GM12878 (cell line): ENCODE measurements at regions not wholly inside any gene's neighbourhood (a gene's known extent, or its start where the extent isn't known, plus 50 kb on each side); places are given as distances from the start of the nearest gene placed in this dataset.

Source experiments
- ATAC-seq: fragments of 200-7000 bp; cut with Tn5 transposase; 3 replicates; pipeline ENCODE4 v1.9.1; 2020; ENCODE audit warnings: mild to moderate bottlenecking, moderate library complexity
- BruUV-seq: library from RNA; stranded (reverse); fragments of 400-500 nt; replicated peaks from 2 replicates; lab custom pipeline; 2021; lab: Mats Ljungman, UMichigan
- CTCF ChIA-PET: fragments of 300-600 bp; sonication (Branson Sonifier 250); formaldehyde crosslinking; extraction: SDS; loops from one replicate; lab custom pipeline; 2021; ENCODE audit warnings: inconsistent platforms; lab: Yijun Ruan, JAX
- POLR2A ChIA-PET: fragments of 350-600 bp; formaldehyde crosslinking; extraction: SDS; loops from one replicate; lab custom pipeline; 2021; ENCODE audit warnings: inconsistent platforms; lab: Charles Lee
- RAD21 ChIA-PET: fragments of 300-600 bp; sonication (Branson Sonifier 250); formaldehyde crosslinking; loops from one replicate; lab custom pipeline; 2023; ENCODE audit warnings: antibody characterized with exemption; ENCODE audit not compliant: unreplicated experiment; lab: Charles Lee
- SMC1A ChIA-PET: fragments of 300-600 bp; sonication (Branson Sonifier 250); formaldehyde crosslinking; loops from one replicate; lab custom pipeline; 2023; ENCODE audit not compliant: unreplicated experiment, uncharacterized antibody; lab: Charles Lee
- DNase-seq: peaks from one replicate; pipeline ENCODE4 v3.0.0-alpha.2; 2011; ENCODE audit warnings: low read depth, low spot score
- FAIRE-seq: peaks from 3 replicates; lab custom pipeline; 2011; peaks lifted over from hg19 to GRCh38; lab: Jason Lieb, UNC
- H2AFZ ChIP-seq: 2 replicates; pipeline ENCODE4 v1.6.0; 2011; ENCODE audit warnings: low read depth, low read length, control low read depth; ENCODE audit not compliant: control insufficient read depth
- H3K27ac ChIP-seq: 2 replicates; pipeline ENCODE4 v1.5.1; 2011; ENCODE audit warnings: control low read depth; ENCODE audit not compliant: control insufficient read depth, insufficient read depth
- H3K27me3 ChIP-seq, 2 experiments: replicated peaks in 1 of 2; 2 replicates each; pipeline versions ENCODE4 v1.6.0 to v1.6.1; 2011; ENCODE audit warnings: low read length in 1 of 2; ENCODE audit not compliant: control insufficient read depth in 2 of 2, insufficient read depth in 2 of 2
- H3K36me3 ChIP-seq, 2 experiments: 2 replicates each; pipeline ENCODE4 v1.5.1; 2011; ENCODE audit warnings: low read length in 1 of 2; ENCODE audit not compliant: control insufficient read depth in 2 of 2, insufficient read depth in 2 of 2
- H3K4me1 ChIP-seq: 2 replicates; pipeline ENCODE4 v1.6.1; 2011; ENCODE audit warnings: mild to moderate bottlenecking, low read length, moderate library complexity, mixed read lengths; ENCODE audit not compliant: control insufficient read depth, insufficient read depth
- H3K4me2 ChIP-seq: 2 replicates; pipeline ENCODE4 v1.6.0; 2011; ENCODE audit warnings: control low read depth; ENCODE audit not compliant: control insufficient read depth, insufficient read depth
- H3K4me3 ChIP-seq: fragments of 200-600 bp; sonication (generic); 2 replicates; pipeline ENCODE4 v1.5.1; 2016
- H3K79me2 ChIP-seq: 2 replicates; pipeline ENCODE4 v1.6.0; 2011; ENCODE audit warnings: low read length; ENCODE audit not compliant: control insufficient read depth, insufficient read depth
- H3K9ac ChIP-seq: 2 replicates; pipeline ENCODE4 v1.8.0; 2011; ENCODE audit warnings: low read length, control low read depth, mixed read lengths; ENCODE audit not compliant: control insufficient read depth, insufficient read depth
- H3K9me3 ChIP-seq: replicated peaks from 3 replicates; pipeline ENCODE4 v1.5.1; 2011; ENCODE audit warnings: mild to moderate bottlenecking, low read length; ENCODE audit not compliant: control insufficient read depth, insufficient read depth
- H4K20me1 ChIP-seq: 2 replicates; pipeline ENCODE4 v1.6.0; 2011; ENCODE audit not compliant: control insufficient read depth, insufficient read depth
- BRCA1 ChIP-seq: IDR thresholded peaks from 2 replicates; pipeline ENCODE4 v1.6.1; 2011; ENCODE audit warnings: low read depth, low read length, improper control_type of control experiment
- ESRRA ChIP-seq: IDR thresholded peaks from 2 replicates; pipeline ENCODE4 v1.6.1; 2012; ENCODE audit warnings: mild to moderate bottlenecking, low read length, improper control_type of control experiment
- GABPA ChIP-seq: IDR thresholded peaks from 2 replicates; pipeline ENCODE4 v1.6.1; 2014; ENCODE audit warnings: antibody characterized with exemption, low read depth, mild to moderate bottlenecking, inconsistent platforms
- HDAC2 ChIP-seq: fragments of 200-600 bp; sonication (generic); IDR thresholded peaks from 2 replicates; pipeline ENCODE4 v1.6.1; 2017
- LARP7 ChIP-seq: fragments of 450-650 bp; IDR thresholded peaks from 2 replicates; pipeline ENCODE4 v1.6.1; 2017; ENCODE audit warnings: mild to moderate bottlenecking
- NFXL1 ChIP-seq: fragments of 450-650 bp; IDR thresholded peaks from 2 replicates; pipeline ENCODE4 v1.6.1; 2017; ENCODE audit warnings: antibody characterized with exemption, mild to moderate bottlenecking, borderline replicate concordance
- NFYA ChIP-seq: IDR thresholded peaks from 2 replicates; pipeline ENCODE4 v1.6.1; 2011; ENCODE audit warnings: low read depth, mild to moderate bottlenecking, low read length, improper control_type of control experiment, borderline replicate concordance
- NRF1 ChIP-seq: conservative IDR thresholded peaks from 2 replicates; pipeline ENCODE4 v1.6.1; 2011; ENCODE audit warnings: mild to moderate bottlenecking, low read depth, low read length, improper control_type of control experiment
- PAX8 ChIP-seq: fragments of 450-650 bp; IDR thresholded peaks from 2 replicates; pipeline ENCODE4 v1.6.1; 2017; ENCODE audit warnings: mild to moderate bottlenecking, moderate library complexity
- SMAD5 ChIP-seq: IDR thresholded peaks from 2 replicates; pipeline ENCODE4 v1.6.1; 2016; ENCODE audit warnings: antibody characterized with exemption, low read depth
- SUPT20H ChIP-seq: IDR thresholded peaks from 2 replicates; pipeline ENCODE4 v1.6.1; 2011; ENCODE audit warnings: low read depth, mild to moderate bottlenecking, low read length, moderate library complexity, borderline replicate concordance; ENCODE audit not compliant: control insufficient read depth
- ZBTB11 ChIP-seq: fragments of 450-650 bp; formaldehyde crosslinking; IDR thresholded peaks from 2 replicates; pipeline ENCODE4 v1.5.0; 2022; ENCODE audit warnings: mild to moderate bottlenecking, missing genetic modification characterization
- WGBS: methylation state at CpG from one replicate; pipeline ENCODE4 v1.1.6; 2016; ENCODE audit warnings: low lambda C conversion rate; ENCODE audit not compliant: insufficient replicate concordance, insufficient coverage; ENCODE audit errors: missing lambda C conversion rate; 5-methylcytosine and 5-hydroxymethylcytosine counted together
- in situ Hi-C: fragments of 300-500 bp; cut with MboI; formaldehyde crosslinking; loops from 9 replicates; pipeline ENCODE4 v1.14.3; 2018; ENCODE audit warnings: mixed read lengths
- intact Hi-C: fragments of 100-400 bp; cut with micrococcal nuclease; formaldehyde crosslinking; loops from one replicate; pipeline ENCODE4 v1.14.2; 2022; ENCODE audit not compliant: unreplicated experiment
- TF ChIP-seq, protein P1 (sequence below): fragments of 450-650 bp; IDR thresholded peaks from 2 replicates; pipeline ENCODE4 v1.6.1; 2017; ENCODE audit warnings: mild to moderate bottlenecking, moderate library complexity

DNA sequence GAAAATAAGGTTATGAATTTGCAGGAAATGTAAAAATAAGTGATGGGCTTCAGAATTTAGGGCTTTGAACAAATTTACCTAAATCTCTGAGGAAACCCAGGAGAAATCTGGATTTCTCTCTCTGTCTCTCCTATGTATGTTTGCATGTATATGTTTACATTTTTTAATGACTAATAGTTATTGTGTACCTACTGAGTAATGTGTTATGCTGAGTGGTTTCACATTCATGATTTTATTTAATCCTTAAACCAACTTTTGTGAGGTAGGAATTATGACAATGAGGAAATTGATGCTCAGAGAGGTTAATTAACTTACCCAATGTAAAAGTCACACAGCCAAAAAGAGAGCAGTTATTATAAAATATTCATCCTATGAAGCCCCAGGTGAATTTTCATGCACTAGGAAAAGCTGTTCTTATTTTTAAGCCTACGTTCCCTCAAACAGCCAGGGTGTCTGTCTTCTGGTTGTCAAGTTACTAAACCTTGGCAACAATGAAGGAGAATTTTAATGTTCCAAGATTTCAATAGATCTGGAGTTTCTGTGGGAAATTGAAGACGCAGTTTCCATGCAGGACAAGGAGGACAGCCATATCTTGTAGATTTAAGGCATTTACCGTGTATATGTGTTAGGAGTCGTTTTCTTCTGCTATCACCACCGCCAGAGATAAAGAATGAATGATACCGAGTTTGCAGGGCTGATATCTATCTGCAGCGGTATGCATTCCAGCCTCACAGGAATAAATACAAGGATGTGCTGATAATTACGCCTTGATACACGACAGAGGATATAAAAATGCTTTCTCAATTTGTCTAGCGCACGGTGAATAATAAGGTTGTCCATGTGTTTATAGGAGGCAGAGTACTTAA is 484.8 kb downstream of the ZSWIM6 start:
- CTCF ChIA-PET: interaction anchor here (1.1 kb wide), 1 partner anchor 8 kb away, joined by 3 read pairs; no protein-coding TSS in a partner anchor
- Histone ChIP-seq H3K36me3 (no peaks in the 10 kb centered on the region), H3K9me3 (no peaks in the 10 kb centered on the region), H2AFZ (no peak overlapping the region), H3K4me3 (no peak overlapping the region), H3K27ac (no peak overlapping the region), H4K20me1 (no peaks in the 10 kb centered on the region), H3K4me2 (no peak overlapping the region), H3K79me2 (no peaks in the 10 kb centered on the region), H3K4me1 (no peaks in the 10 kb centered on the region), H3K9ac (no peak overlapping the region), H3K27me3 (no peaks in the 10 kb centered on the region)
- no peak for FAIRE-seq
- WGBS: 28% methylated on average over 11 of the region's 11 CpGs
- BruUV-seq: no TSS peak
- SMC1A ChIA-PET: interaction anchor here (0.7 kb wide), 1 partner anchor 514 kb away, joined by 3 read pairs; no protein-coding TSS in a partner anchor
- RAD21 ChIA-PET: no interaction called here
- POLR2A ChIA-PET: no interaction called here
- no peak for DNase-seq
- no peak for ATAC-seq
- in situ Hi-C loops: no loop called here
- intact Hi-C loops: no loop called here
- TF ChIP-seq ZBTB11: no peak
- no peak for TF ChIP-seq NRF1
- TF ChIP-seq ESRRA: no peak
- TF ChIP-seq PAX8: no peak
- no peak for TF ChIP-seq BRCA1
- no peak for TF ChIP-seq SMAD5
- no peak for TF ChIP-seq SUPT20H
- TF ChIP-seq, protein P1, sequence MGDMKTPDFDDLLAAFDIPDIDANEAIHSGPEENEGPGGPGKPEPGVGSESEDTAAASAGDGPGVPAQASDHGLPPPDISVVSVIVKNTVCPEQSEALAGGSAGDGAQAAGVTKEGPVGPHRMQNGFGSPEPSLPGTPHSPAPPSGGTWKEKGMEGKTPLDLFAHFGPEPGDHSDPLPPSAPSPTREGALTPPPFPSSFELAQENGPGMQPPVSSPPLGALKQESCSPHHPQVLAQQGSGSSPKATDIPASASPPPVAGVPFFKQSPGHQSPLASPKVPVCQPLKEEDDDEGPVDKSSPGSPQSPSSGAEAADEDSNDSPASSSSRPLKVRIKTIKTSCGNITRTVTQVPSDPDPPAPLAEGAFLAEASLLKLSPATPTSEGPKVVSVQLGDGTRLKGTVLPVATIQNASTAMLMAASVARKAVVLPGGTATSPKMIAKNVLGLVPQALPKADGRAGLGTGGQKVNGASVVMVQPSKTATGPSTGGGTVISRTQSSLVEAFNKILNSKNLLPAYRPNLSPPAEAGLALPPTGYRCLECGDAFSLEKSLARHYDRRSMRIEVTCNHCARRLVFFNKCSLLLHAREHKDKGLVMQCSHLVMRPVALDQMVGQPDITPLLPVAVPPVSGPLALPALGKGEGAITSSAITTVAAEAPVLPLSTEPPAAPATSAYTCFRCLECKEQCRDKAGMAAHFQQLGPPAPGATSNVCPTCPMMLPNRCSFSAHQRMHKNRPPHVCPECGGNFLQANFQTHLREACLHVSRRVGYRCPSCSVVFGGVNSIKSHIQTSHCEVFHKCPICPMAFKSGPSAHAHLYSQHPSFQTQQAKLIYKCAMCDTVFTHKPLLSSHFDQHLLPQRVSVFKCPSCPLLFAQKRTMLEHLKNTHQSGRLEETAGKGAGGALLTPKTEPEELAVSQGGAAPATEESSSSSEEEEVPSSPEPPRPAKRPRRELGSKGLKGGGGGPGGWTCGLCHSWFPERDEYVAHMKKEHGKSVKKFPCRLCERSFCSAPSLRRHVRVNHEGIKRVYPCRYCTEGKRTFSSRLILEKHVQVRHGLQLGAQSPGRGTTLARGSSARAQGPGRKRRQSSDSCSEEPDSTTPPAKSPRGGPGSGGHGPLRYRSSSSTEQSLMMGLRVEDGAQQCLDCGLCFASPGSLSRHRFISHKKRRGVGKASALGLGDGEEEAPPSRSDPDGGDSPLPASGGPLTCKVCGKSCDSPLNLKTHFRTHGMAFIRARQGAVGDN: no peak
- no peak for TF ChIP-seq NFYA
- TF ChIP-seq LARP7: no peak
- TF ChIP-seq NFXL1: no peak
- TF ChIP-seq GABPA: no peak
- no peak for TF ChIP-seq HDAC2
